ENCODE measurements at regions not wholly inside any gene's neighbourhood (a gene's known extent, or its start where the extent isn't known, plus 50 kb on each side); places are given as distances from the start of the nearest gene placed in this dataset.
"Not testable (repeated sequence)": the region's sequence is repeated elsewhere in the genome, so short reads cannot be mapped to it uniquely, and the experiment has no call there.

DNA sequence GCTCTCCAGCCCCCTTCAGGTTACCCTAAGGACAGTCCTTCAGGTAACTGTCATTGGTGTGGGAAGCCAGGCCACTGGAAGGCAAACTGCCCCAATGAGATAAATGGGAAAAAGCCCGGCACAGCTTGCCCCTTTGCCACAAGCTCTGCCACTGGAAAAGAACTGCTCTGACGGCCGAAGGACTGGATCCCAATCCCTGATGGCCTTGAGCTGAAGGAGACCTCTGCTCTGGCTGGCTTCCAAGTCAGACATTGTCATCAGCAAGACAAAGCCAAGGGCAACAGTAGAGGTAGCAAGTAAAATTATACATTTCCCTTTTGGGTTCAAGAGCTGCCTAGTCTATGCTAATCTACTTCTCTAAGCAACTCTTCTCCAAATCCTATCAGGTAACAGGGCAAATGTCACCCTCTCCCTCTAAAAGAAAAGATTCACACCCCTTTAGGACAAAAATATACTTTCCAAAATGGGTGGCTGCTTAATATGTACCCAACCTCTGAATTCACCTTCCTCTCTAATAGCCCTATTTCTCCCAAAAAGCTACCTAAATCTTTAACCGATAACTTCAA lies 145.8 kb downstream of the ADSS2 start:
- H3K27me3 ChIP-seq (ENCODE audit: control insufficient read depth, insufficient read depth, low read length) = no peaks in the 10 kb centered on the region

DNA sequence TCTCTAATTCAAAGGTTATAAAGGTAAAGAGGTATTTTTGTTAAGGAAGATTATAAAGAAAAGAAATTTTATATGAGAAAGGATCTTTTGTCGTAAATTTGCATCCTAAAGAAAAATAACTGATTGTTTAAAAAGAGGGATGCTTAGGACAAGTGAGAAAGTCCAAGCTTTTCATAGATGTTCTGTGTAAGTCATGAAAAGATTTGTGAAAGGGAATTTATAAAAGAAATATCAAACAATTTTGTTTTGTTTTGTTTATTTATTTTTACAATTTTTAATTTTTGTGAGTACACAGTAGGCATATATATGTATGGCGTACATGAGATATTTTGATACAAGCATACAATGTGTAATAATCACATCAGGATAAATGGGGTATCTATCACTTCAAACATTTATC lies 145.2 kb downstream of the ADSS2 start:
- DNase-seq = no peak
- Histone ChIP-seq H3K4me3 (ENCODE audit: insufficient read depth, low read depth, low read length) (no peak overlapping the region), H3K36me3 (replicated peaks; ENCODE audit: control insufficient read depth, insufficient read depth, low read length) (no peaks in the 10 kb centered on the region), H3K27me3 (ENCODE audit: control insufficient read depth, insufficient read depth, low read length) (no peaks in the 10 kb centered on the region)

More for the DNA sequence above, 145.8 kb downstream of the ADSS2 start:
- no peak for DNase-seq
- no peak overlapping the region for H3K4me3 ChIP-seq (ENCODE audit: insufficient read depth, low read depth, low read length)
- H3K36me3 ChIP-seq (replicated peaks; ENCODE audit: control insufficient read depth, insufficient read depth, low read length) = no peaks in the 10 kb centered on the region

DNA sequence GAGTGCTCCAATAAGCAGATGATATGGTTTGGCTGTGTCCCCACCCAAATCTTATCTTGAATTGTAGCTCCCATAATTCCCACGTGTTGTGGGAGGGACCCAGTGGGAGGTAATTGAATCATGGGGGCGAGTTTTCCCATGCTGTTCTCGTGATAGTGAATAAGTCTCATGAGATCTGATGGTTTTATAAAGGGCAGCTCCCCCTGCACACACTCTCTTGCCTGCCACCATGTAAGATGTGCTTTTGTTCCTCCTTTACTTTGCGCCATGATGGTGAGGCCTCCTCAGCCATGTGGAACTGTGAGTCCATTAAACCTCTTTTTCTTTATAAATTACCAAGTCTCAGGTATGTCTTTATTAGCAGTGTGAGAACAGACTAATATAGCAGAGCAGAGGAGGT lies 142.5 kb downstream of the ADSS2 start:
- H3K4me3 ChIP-seq (ENCODE audit: insufficient read depth, low read depth, low read length); DNase-seq; H3K27me3 ChIP-seq (ENCODE audit: control insufficient read depth, insufficient read depth, low read length); H3K36me3 ChIP-seq (replicated peaks; ENCODE audit: control insufficient read depth, insufficient read depth, low read length): not testable (repeated sequence)

DNA sequence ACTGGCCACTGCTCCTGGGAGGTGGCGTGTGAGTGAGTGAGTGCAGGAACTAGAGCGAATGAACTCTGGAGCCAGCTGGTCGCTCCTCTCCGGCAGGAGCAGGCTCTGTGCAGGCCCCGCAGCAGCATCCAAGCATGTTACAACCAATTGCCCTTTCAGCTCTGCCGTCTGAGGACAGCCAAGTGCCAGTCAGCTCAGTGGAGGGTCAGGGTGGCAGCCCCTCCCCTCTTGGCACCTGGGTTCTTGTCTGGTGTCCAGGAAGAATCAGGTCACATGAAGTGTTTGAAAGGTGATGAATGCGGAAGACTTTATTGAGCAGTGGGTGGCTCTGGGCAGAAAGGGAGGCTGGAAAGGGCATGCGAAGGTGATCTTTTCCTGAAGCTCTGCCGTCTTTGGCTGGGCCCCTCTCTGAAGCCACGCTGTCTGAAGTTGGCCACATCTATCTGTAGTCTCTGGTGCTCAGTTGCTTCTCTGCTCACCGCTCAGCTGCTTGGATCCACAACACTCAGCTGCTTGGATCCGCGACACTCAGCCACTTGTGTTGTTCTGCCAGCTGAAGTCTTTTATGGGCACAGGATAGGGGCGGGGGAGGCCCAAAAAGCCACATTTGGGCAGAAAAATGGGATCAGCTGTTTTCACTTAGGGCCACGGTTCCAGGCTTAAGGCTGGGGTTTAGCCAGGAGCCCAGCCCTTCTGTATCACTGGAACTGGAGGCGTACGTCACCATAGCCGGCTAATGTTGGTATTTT lies 139.8 kb downstream of the ADSS2 start:
- no peak for DNase-seq
- Histone ChIP-seq H3K36me3 (replicated peaks; ENCODE audit: control insufficient read depth, insufficient read depth, low read length) (no peaks in the 10 kb centered on the region), H3K27me3 (ENCODE audit: control insufficient read depth, insufficient read depth, low read length) (no peaks in the 10 kb centered on the region), H3K4me3 (ENCODE audit: insufficient read depth, low read depth, low read length) (no peak overlapping the region)

DNA sequence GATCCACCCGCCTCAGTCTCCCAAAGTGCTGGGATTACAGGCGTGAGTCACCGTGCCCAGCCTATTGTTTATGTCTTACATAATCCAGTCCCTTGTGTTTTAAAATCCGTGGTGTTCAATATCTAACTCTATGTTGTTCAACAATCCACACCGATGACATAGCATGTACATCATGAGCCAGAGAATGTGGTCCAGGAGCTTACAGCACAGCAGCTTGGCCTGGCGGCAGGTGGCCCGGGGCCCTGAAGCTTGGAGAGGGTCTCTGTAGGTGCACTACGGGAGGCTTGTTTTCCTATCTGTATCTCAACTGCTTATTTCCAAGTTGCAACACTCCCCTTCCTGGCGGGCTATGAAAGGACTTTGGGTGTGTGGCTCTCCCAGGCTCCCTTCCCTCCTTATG lies 138.4 kb downstream of the ADSS2 start:
- no peak for DNase-seq
- no peak overlapping the region for H3K4me3 ChIP-seq (ENCODE audit: insufficient read depth, low read depth, low read length)
- no peaks in the 10 kb centered on the region for H3K36me3 ChIP-seq (replicated peaks; ENCODE audit: control insufficient read depth, insufficient read depth, low read length)
- no peaks in the 10 kb centered on the region for H3K27me3 ChIP-seq (ENCODE audit: control insufficient read depth, insufficient read depth, low read length)

DNA sequence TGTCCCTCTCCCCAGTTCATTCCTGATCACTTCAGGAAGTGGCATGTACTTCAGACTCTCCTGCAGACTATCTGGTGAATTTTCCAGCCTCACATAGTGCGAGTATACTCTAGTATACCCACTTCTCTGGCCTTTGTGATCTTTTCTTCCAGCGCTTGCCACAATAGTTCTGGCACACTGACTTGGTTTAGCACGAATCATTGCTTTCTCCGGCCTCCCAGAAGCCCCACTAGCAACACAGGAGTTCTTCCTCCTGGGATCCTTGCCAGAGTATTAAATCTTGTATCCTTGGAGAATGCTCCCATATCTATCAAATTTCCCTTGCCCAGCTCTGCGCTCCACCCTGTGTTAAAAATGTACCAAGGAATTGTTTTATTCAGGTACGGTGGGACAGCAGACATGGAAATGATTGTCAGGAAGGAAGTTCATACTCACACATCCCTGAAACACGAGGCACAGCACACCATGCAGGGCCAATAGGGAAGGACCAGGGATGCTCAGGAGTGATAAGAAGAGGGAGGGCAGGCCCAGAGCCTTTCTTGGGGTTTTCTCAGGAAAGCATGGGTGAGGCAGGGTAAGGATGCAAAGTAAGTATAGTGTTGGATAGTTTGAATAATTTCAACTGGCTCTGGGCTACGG lies 136.7 kb downstream of the ADSS2 start:
- no peak overlapping the region for H3K4me3 ChIP-seq (ENCODE audit: insufficient read depth, low read depth, low read length)
- DNase-seq = no peak
- H3K27me3 ChIP-seq (ENCODE audit: control insufficient read depth, insufficient read depth, low read length) = no peaks in the 10 kb centered on the region

DNA sequence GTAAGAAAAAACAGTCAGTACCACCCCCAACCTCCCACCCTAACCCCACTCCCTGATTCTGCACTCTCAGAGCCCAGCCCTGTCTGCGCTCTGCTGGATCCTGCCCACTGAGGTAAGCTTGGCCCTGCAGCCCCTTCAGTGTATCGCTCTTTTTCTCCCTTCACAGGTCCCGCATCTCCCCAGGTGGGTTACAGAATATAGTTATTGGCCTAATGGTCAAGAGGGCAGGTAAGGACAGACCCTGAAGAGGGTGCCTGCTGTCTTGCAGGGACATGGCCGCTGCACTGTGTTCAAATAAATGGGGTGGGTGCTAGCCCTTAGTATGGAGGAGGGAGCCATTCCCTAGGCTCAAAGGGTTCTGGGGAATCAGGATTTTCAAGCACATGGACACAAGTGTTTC lies 135.7 kb downstream of the ADSS2 start:
- H3K36me3 ChIP-seq (replicated peaks; ENCODE audit: control insufficient read depth, insufficient read depth, low read length) = no peaks in the 10 kb centered on the region
- H3K27me3 ChIP-seq (ENCODE audit: control insufficient read depth, insufficient read depth, low read length) = no peaks in the 10 kb centered on the region
- no peak for DNase-seq
- H3K4me3 ChIP-seq (ENCODE audit: insufficient read depth, low read depth, low read length) = no peak overlapping the region

More for the DNA sequence above, 136.7 kb downstream of the ADSS2 start:
- H3K36me3 ChIP-seq (replicated peaks; ENCODE audit: control insufficient read depth, insufficient read depth, low read length) = no peaks in the 10 kb centered on the region

DNA sequence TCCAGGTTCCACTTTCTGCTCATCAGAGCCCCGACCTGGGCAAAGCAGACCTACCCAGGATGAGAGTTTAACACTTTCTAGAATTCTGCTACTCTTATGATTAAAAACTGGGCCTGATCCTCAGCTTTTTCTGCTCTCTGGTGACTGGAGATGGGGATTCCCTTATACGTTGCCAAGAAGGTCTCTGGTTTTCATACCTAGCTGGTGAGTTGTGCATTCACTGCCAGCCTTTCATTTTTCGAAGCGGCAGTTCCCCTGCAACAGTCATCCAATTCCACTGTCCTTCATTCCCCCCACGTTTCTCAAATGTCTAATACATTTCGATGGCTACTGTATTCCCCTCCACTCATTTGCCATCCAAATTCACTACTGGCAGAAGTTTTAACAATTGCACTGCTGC lies 135.3 kb downstream of the ADSS2 start:
- Histone ChIP-seq H3K36me3 (replicated peaks; ENCODE audit: control insufficient read depth, insufficient read depth, low read length) (no peaks in the 10 kb centered on the region), H3K4me3 (ENCODE audit: insufficient read depth, low read depth, low read length) (no peak overlapping the region), H3K27me3 (ENCODE audit: control insufficient read depth, insufficient read depth, low read length) (no peaks in the 10 kb centered on the region)
- no peak for DNase-seq

DNA sequence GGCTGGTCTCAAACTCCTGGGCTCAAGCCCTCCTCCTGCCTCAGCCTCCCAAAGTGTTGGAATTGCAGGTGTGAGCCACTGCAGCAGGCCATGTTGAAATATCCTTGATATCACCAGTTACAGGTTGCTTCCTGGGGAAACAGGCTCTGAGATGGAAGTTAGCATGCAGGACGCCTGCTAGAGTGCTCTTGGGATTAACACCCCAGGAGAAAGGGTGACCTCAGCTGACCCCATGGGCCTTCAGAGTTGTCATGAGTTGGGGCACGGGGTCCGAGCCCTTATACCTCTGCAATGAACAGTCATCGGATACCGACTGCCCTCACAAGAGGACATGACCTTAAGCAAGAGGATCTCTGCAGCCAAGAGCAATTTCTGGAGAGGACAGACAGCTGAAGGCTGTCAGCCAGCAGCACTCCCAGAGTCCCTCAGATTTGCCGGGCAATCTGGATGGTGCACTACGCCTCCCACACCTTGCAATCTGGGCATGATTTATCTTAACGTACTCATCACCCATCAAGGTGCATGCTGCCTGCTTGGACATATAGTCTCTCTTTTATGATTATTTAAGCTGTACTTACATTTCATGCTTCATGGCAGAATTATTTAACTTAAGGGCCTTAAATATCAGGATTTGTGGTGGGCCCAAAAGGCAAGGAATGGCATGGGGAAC lies 134.6 kb downstream of the ADSS2 start:
- Histone ChIP-seq H3K36me3 (replicated peaks; ENCODE audit: control insufficient read depth, insufficient read depth, low read length) (no peaks in the 10 kb centered on the region), H3K4me3 (ENCODE audit: insufficient read depth, low read depth, low read length) (no peak overlapping the region), H3K27me3 (ENCODE audit: control insufficient read depth, insufficient read depth, low read length) (no peaks in the 10 kb centered on the region)
- no peak for DNase-seq

DNA sequence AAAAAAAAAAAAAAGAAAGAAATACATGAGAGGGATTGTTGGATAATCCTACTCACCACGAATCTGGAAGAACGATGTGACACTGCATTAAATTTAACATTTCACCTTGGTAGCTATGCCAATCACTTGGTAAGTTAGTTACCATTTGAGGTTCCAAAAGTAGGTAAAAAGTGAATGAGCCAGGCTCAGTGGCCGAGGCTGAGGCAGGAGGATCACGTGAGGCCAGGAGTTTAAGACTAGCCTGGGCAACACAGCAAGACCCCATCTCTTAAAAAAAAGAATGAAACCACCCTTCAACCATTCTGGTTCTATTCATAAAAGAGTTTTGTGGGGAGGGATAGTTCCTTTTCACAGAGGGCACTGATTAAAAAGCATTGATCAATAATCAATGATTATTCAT lies 133.6 kb downstream of the ADSS2 start:
- no peak for DNase-seq
- Histone ChIP-seq H3K27me3 (ENCODE audit: control insufficient read depth, insufficient read depth, low read length) (no peaks in the 10 kb centered on the region), H3K4me3 (ENCODE audit: insufficient read depth, low read depth, low read length) (no peak overlapping the region), H3K36me3 (replicated peaks; ENCODE audit: control insufficient read depth, insufficient read depth, low read length) (no peaks in the 10 kb centered on the region)

DNA sequence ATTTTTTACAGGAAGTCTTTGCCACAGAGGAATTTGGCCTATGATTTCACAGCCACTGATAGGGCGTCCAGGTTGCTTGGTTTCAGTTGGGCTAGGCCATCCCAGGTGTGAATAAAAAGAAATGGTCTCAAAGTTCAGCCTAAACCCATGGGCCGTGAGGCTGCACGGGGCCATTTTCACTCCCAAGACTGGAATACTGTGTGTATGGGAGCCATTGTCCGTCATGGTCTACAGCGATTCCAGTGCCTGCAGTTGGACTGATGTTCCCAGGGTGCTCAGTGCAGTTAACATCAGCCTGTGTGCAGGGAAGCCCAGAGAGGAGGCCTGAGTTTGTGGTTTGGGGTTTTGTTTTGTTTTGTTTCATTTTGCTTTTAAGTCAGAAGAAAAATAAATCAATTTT lies 133.2 kb downstream of the ADSS2 start:
- H3K4me3 ChIP-seq (ENCODE audit: insufficient read depth, low read depth, low read length) = no peak overlapping the region
- H3K36me3 ChIP-seq (replicated peaks; ENCODE audit: control insufficient read depth, insufficient read depth, low read length) = no peaks in the 10 kb centered on the region
- no peaks in the 10 kb centered on the region for H3K27me3 ChIP-seq (ENCODE audit: control insufficient read depth, insufficient read depth, low read length)
- DNase-seq = no peak

DNA sequence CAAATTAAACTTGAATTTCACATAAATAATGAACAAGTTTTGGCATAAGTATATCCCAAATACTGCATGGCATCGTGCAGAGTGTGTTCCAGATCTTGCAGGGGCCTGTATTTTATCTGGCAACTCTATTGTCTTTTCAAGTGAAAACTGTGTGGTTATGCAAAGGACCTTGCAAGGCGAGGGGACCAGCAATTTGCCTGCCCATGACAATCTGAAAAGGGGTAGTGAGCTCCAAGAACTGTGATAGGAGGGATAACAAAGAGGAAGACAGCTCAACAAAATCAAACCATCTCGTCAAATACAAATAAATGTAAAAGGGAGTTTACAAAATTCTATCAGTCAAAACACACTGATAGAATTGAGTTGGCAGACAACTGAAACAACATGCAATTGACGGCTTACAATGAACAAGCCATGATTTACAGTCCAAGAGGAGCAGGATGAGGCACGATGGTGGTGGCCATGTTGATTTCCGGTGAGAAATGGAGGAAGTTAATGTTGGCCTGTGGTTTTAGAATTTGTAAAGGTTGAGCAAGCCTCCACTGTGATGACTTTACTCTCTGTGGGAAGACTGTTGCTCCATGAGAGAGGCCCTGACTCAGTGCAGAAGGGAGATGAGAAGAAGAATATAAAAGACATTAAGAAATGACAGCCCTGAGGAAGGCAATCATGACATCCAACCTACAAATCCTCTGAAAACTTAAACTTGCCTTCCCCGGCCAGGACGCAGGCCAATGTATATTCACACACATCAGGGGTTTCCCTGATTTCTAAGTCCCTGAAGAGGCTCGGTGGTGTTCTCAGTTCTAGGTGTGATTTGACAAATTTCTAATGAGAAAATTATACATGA lies 132.2 kb downstream of the ADSS2 start:
- no peaks in the 10 kb centered on the region for H3K27me3 ChIP-seq (ENCODE audit: control insufficient read depth, insufficient read depth, low read length)
- DNase-seq = no peak
- no peaks in the 10 kb centered on the region for H3K36me3 ChIP-seq (replicated peaks; ENCODE audit: control insufficient read depth, insufficient read depth, low read length)

DNA sequence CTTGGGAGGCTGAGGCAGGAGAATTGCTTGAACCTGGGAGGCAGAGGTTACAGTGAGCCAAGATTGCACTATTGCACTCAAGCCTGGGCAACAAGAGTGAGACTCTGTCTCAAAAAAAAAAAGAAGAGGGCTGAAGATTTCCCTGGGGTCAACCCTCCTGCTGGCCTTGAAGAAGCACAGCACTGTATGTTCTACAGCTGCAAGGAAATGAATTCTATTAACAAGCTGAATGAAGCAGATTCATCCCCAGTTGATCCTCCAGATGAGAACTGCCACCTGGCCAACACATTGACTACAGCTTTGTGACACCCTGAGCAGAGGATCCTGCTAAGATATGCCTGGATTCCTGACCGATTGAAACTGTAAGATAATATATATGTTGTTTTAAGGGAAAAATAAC lies 129.5 kb downstream of the ADSS2 start:
- DNase-seq = no peak
- Histone ChIP-seq H3K27me3 (ENCODE audit: control insufficient read depth, insufficient read depth, low read length) (no peaks in the 10 kb centered on the region), H3K4me3 (ENCODE audit: insufficient read depth, low read depth, low read length) (no peak overlapping the region), H3K36me3 (replicated peaks; ENCODE audit: control insufficient read depth, insufficient read depth, low read length) (no peaks in the 10 kb centered on the region)

More for the DNA sequence above, 132.2 kb downstream of the ADSS2 start:
- no peak overlapping the region for H3K4me3 ChIP-seq (ENCODE audit: insufficient read depth, low read depth, low read length)

DNA sequence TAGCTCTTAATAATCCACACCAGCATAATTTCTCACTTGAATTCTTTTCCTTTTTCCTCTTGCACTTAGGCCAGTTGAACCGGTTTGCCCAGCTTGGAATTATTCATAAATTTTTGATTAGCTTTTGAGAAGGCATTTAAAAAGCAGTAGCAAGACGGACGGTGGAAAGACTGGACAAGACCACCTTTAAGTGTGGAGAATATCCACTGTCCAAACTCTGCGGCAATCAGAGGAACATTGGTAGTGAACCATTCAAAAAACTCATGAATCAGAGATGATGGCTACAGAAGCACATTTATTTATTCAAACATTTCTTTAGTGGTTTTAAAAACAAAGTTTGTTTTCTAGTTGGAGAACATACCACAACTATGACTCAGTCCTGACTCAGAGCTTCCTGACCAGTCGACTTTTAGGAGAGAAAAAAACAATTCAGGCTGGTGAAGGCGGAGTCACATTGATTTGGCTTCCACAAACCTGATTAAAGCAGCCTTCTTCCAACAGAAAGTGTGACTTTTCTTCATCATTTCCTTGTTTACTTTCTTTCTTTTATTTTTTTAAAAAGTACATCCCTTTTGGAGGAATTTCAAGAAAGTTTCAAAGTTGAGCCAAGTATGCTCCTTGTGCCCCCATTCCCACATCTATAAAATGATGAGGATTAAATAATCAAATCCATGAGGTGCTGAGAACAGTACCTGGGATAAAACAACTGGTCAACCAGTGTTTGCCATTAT lies 128.8 kb downstream of the ADSS2 start:
- H3K4me3 ChIP-seq (ENCODE audit: insufficient read depth, low read depth, low read length) = no peak overlapping the region
- no peaks in the 10 kb centered on the region for H3K27me3 ChIP-seq (ENCODE audit: control insufficient read depth, insufficient read depth, low read length)
- no peaks in the 10 kb centered on the region for H3K36me3 ChIP-seq (replicated peaks; ENCODE audit: control insufficient read depth, insufficient read depth, low read length)
- DNase-seq = no peak
